MM.1S (cell line): ENCODE measurements at regions not wholly inside any gene's neighbourhood (a gene's known extent, or its start where the extent isn't known, plus 50 kb on each side); places are given as distances from the start of the nearest gene placed in this dataset.
"Not testable (repeated sequence)": the region's sequence is repeated elsewhere in the genome, so short reads cannot be mapped to it uniquely, and the experiment has no call there.

Experiments
- DNase-seq: peaks from one replicate; pipeline ENCODE4 v3.0.0-alpha.2; 2015
- H2AFZ ChIP-seq: fragments of 300-600 bp; sonication (generic); 2 replicates; pipeline ENCODE4 v1.6.0; 2016; ENCODE audit warnings: antibody characterized with exemption, low read length
- H3F3A ChIP-seq: fragments of 300-600 bp; sonication (generic); 2 replicates; pipeline ENCODE4 v1.6.1; 2016; ENCODE audit warnings: mild to moderate bottlenecking, antibody characterized with exemption, low read length, moderate library complexity, mixed read lengths; ENCODE audit not compliant: insufficient read depth
- H3K27ac ChIP-seq: fragments of 300-600 bp; sonication (generic); 2 replicates; pipeline ENCODE4 v1.5.1; 2016; ENCODE audit warnings: mild to moderate bottlenecking, low read length
- H3K27me3 ChIP-seq: fragments of 300-600 bp; sonication (generic); replicated peaks from 2 replicates; pipeline ENCODE4 v1.6.0; 2016; ENCODE audit warnings: low read length; ENCODE audit not compliant: insufficient read depth
- H3K36me3 ChIP-seq: fragments of 300-600 bp; sonication (generic); replicated peaks from 2 replicates; pipeline ENCODE4 v1.6.1; 2016; ENCODE audit warnings: mild to moderate bottlenecking, low read length, mixed read lengths; ENCODE audit not compliant: insufficient read depth
- H3K4me1 ChIP-seq: fragments of 300-600 bp; sonication (generic); 2 replicates; pipeline ENCODE4 v1.6.1; 2016; ENCODE audit warnings: low read length, mixed read lengths
- H3K4me2 ChIP-seq: fragments of 300-600 bp; sonication (generic); 2 replicates; pipeline ENCODE4 v1.6.0; 2016; ENCODE audit warnings: low read depth, low read length
- H3K4me3 ChIP-seq: fragments of 300-600 bp; sonication (generic); 2 replicates; pipeline ENCODE4 v1.5.1; 2016; ENCODE audit warnings: low read length, mixed read lengths
- H3K79me2 ChIP-seq: fragments of 300-600 bp; sonication (generic); 2 replicates; pipeline ENCODE4 v1.6.1; 2016; ENCODE audit warnings: mixed run types, low read length, mixed read lengths
- H3K9ac ChIP-seq: fragments of 300-600 bp; sonication (generic); 2 replicates; pipeline ENCODE4 v1.6.1; 2016; ENCODE audit warnings: low read length, mixed read lengths
- H3K9me2 ChIP-seq: fragments of 300-600 bp; sonication (generic); replicated peaks from 2 replicates; pipeline ENCODE4 v1.6.1; 2016; ENCODE audit warnings: mild to moderate bottlenecking, low read length, mixed read lengths; ENCODE audit not compliant: insufficient read depth
- H3K9me3 ChIP-seq: fragments of 300-600 bp; sonication (generic); replicated peaks from 2 replicates; pipeline ENCODE4 v1.6.1; 2016; ENCODE audit warnings: mild to moderate bottlenecking, low read length, mixed read lengths; ENCODE audit not compliant: insufficient read depth
- H4K20me1 ChIP-seq: fragments of 300-600 bp; sonication (generic); 2 replicates; pipeline ENCODE4 v1.6.1; 2016; ENCODE audit warnings: mild to moderate bottlenecking, low read length, moderate library complexity, mixed read lengths; ENCODE audit not compliant: insufficient read depth
- EZH2 ChIP-seq: fragments of 300-600 bp; sonication (generic); optimal IDR thresholded peaks from 2 replicates; pipeline ENCODE3; 2017; ENCODE audit warnings: low read depth, mild to moderate bottlenecking, antibody characterized with exemption, low read length, mixed read lengths
- EZH2phosphoT487 ChIP-seq: fragments of 300-600 bp; sonication (generic); IDR thresholded peaks from 2 replicates; pipeline ENCODE4 v1.6.1; 2018; ENCODE audit warnings: antibody characterized with exemption, low read length
- TF ChIP-seq, protein P1 (sequence below): fragments of 300-600 bp; sonication (generic); IDR thresholded peaks from 2 replicates; pipeline ENCODE4 v1.5.1; 2016; ENCODE audit warnings: antibody characterized with exemption, low read length, mixed read lengths

DNA sequence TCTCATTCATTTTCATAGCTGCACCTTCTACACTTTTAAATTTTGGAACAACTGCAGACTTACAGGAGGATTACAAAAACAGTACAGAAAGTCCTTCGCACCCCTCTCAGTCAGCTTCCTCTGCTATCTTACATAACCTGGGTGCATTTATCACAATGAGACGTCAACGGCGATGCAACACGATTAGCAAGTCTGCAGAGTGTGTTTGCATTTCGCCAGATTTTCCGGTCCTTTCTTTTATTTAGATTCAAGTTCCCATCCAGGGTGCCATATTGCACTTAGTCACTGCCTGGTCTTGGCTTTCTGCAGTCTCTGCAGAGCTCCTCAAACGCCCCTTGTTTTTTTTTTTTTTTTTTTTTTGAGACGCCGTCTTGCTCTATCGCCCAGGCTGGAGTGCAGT, 85.9 kb downstream of the ASMT start:
- no peak for DNase-seq
- H2AFZ ChIP-seq, result no peak overlapping the region
- no peak overlapping the region for H3K27ac ChIP-seq
- no peaks in the 10 kb centered on the region for H3K9me2 ChIP-seq
- no peaks in the 10 kb centered on the region for H3F3A ChIP-seq
- H3K27me3 ChIP-seq, result no peaks in the 10 kb centered on the region
- H3K4me2 ChIP-seq, result no peak overlapping the region
- H3K9me3 ChIP-seq, result no peaks in the 10 kb centered on the region
- H3K4me3 ChIP-seq, result no peak overlapping the region
- H3K79me2 ChIP-seq, result no peaks in the 10 kb centered on the region
- no peaks in the 10 kb centered on the region for H3K4me1 ChIP-seq
- no peaks in the 10 kb centered on the region for H4K20me1 ChIP-seq
- no peak overlapping the region for H3K9ac ChIP-seq
- TF ChIP-seq EZH2, result no peak
- TF ChIP-seq EZH2phosphoT487, result no peak
- TF ChIP-seq, protein P1, sequence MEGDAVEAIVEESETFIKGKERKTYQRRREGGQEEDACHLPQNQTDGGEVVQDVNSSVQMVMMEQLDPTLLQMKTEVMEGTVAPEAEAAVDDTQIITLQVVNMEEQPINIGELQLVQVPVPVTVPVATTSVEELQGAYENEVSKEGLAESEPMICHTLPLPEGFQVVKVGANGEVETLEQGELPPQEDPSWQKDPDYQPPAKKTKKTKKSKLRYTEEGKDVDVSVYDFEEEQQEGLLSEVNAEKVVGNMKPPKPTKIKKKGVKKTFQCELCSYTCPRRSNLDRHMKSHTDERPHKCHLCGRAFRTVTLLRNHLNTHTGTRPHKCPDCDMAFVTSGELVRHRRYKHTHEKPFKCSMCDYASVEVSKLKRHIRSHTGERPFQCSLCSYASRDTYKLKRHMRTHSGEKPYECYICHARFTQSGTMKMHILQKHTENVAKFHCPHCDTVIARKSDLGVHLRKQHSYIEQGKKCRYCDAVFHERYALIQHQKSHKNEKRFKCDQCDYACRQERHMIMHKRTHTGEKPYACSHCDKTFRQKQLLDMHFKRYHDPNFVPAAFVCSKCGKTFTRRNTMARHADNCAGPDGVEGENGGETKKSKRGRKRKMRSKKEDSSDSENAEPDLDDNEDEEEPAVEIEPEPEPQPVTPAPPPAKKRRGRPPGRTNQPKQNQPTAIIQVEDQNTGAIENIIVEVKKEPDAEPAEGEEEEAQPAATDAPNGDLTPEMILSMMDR, result no peak
- H3K36me3 ChIP-seq, result no peaks in the 10 kb centered on the region

DNA sequence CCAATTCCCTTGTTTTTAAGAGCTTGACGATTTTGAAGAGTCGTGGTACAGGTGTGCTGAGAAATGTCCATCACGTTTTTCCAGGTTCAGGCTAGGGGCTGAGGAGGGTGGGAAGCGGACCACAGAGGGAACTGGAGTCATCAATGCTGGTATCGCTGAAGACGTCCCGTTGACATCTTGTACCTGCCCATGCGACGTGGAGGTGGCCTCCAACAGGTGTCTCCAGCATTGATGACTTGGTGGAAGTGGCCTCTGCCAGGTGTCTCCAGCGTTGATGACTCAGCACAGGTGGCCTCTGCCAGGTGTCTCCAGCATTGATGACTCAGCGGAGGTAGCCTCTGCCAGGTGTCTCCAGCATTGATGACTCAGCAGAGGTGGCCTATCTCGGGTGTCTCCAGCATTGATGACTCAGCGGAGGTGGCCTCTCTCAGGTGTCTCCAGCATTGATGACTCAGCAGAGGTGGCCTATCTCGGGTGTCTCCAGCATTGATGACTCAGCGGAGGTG, 86.6 kb downstream of the ASMT start:
- not testable (repeated sequence) for H3K4me2 ChIP-seq, DNase-seq, H3K9ac ChIP-seq, H3K27me3 ChIP-seq, H3K36me3 ChIP-seq, H4K20me1 ChIP-seq, H3K79me2 ChIP-seq, H3F3A ChIP-seq, H3K27ac ChIP-seq, H3K4me1 ChIP-seq, H3K4me3 ChIP-seq, H3K9me3 ChIP-seq, H2AFZ ChIP-seq, H3K9me2 ChIP-seq

DNA sequence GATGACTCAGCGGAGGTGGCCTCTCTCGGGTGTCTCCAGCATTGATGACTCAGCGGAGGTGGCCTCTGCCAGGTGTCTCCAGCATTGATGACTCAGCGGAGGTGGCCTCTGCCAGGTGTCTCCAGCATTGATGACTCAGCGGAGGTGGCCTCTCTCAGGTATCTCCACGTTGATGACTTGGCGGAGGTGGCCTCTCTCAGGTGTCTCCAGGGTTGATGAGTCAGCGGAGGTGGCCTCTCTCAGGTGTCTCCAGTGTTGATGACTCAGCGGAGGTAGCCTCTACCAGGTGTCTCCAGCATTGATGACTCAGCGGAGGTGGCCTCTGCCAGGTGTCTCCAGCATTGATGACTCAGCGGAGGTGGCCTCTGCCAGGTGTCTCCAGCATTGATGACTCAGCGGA, 87.3 kb downstream of the ASMT start:
- H3K27me3 ChIP-seq, H3K9ac ChIP-seq, H3K4me3 ChIP-seq, DNase-seq, H3F3A ChIP-seq, H3K27ac ChIP-seq, H3K36me3 ChIP-seq, H3K9me3 ChIP-seq, H3K4me2 ChIP-seq, H4K20me1 ChIP-seq, H2AFZ ChIP-seq, H3K79me2 ChIP-seq, H3K4me1 ChIP-seq, H3K9me2 ChIP-seq: not testable (repeated sequence)

DNA sequence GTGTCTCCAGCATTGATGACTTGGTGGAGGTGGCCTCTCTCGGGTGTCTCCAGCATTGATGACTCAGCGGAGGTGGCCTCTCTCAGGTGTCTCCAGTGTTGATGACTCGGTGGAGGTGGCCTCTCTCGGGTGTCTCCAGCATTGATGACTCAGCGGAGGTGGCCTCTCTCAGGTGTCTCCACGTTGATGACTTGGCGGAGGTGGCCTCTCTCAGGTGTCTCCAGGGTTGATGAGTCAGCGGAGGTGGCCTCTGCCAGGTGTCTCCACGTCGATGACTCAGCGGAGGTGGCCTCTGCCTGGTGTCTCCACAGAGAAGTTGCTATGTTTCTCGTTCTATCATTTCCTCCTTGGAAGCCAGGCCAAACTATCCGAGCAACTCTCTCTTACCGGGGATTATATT, 87.7 kb downstream of the ASMT start:
- not testable (repeated sequence) for H3K27me3 ChIP-seq, H3F3A ChIP-seq, H3K9me3 ChIP-seq, H3K4me3 ChIP-seq, H3K27ac ChIP-seq, H3K4me2 ChIP-seq, H3K9ac ChIP-seq, H3K9me2 ChIP-seq, H3K36me3 ChIP-seq, H2AFZ ChIP-seq, H3K4me1 ChIP-seq, H4K20me1 ChIP-seq, H3K79me2 ChIP-seq
- peak; percentile 6 for DNase-seq

DNA sequence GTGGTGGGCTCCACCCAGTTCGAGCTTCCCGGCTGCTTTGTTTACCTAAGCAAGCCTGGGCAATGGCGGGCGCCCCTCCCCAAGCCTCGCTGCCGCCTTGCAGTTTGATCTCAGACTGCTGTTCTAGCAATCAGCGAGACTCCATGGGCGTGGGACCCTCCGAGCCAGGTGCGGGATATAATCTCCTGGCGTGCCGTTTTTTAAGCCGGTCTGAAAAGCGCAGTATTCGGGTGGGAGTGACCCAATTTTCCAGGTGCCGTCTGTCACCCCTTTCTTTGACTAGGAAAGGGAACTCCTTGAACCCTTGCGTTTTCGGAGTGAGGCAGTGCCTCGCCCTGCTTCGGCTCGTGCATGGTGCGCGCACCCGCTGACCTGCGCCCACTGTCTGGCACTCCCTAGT, 94.4 kb downstream of the ASMT start:
- not testable (repeated sequence) for H3K36me3 ChIP-seq, H3K9me2 ChIP-seq, DNase-seq, H3F3A ChIP-seq, H3K79me2 ChIP-seq, H3K9ac ChIP-seq, H2AFZ ChIP-seq, H3K4me3 ChIP-seq, H3K27me3 ChIP-seq, H3K4me2 ChIP-seq, H3K27ac ChIP-seq, H3K9me3 ChIP-seq, H4K20me1 ChIP-seq, H3K4me1 ChIP-seq
